H1 (cell line): ENCODE measurements at regions not wholly inside any gene's neighbourhood (a gene's known extent, or its start where the extent isn't known, plus 50 kb on each side); places are given as distances from the start of the nearest gene placed in this dataset.

Experiments
- ASH2L ChIP-seq: fragments of 200-600, 300-600 bp; sonication (generic); IDR thresholded peaks from one replicate; pipeline ENCODE4 v1.7.1; 2017; ENCODE audit warnings: low read length
- KDM4A ChIP-seq: IDR thresholded peaks from one replicate; pipeline ENCODE4 v1.7.1; 2012; ENCODE audit warnings: low read depth, mild to moderate bottlenecking, moderate library complexity, low read length, inconsistent platforms; ENCODE audit not compliant: severe bottlenecking
- SUZ12 ChIP-seq: fragments of 200-600 bp; sonication (generic); IDR thresholded peaks from 2 replicates; pipeline ENCODE4 v1.6.1; 2012; ENCODE audit warnings: mild to moderate bottlenecking, inconsistent platforms, low read length, moderate library complexity, mixed read lengths
- TF ChIP-seq, protein P1 (sequence below): IDR thresholded peaks from 2 replicates; pipeline ENCODE4 v1.6.1; 2012; ENCODE audit warnings: inconsistent platforms

GRCh38 chr21:15443740-15444117 lies 286.1 kb upstream of the USP25 start (continued):
- TF ChIP-seq, protein P1, sequence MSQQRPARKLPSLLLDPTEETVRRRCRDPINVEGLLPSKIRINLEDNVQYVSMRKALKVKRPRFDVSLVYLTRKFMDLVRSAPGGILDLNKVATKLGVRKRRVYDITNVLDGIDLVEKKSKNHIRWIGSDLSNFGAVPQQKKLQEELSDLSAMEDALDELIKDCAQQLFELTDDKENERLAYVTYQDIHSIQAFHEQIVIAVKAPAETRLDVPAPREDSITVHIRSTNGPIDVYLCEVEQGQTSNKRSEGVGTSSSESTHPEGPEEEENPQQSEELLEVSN, result no peak
- no peak for TF ChIP-seq SUZ12
- no peak for TF ChIP-seq ASH2L
- no peak for TF ChIP-seq KDM4A
- TF ChIP-seq, all 59 proteins: peak for 0
